Endothelial cell of umbilical vein (primary cell): ENCODE measurements at regions not wholly inside any gene's neighbourhood (a gene's known extent, or its start where the extent isn't known, plus 50 kb on each side); places are given as distances from the start of the nearest gene placed in this dataset.

ENCODE experiments used
- BruUV-seq: library from RNA; stranded (reverse); fragments of 400-500 nt; replicated peaks from 2 replicates; lab custom pipeline; 2021; lab: Mats Ljungman, UMichigan
- CTCF ChIA-PET: fragments of 300-600, 350-600 bp; sonication (Branson Sonifier 250); formaldehyde crosslinking; loops from one replicate; lab custom pipeline; 2021; ENCODE audit warnings: antibody characterized with exemption, inconsistent platforms; lab: Charles Lee
- POLR2A ChIA-PET: fragments of 300-600, 350-600 bp; sonication (Branson Sonifier 250); formaldehyde crosslinking; loops from one replicate; lab custom pipeline; 2021; ENCODE audit warnings: antibody characterized with exemption, inconsistent platforms; lab: Charles Lee
- DNase-seq: peaks from one replicate; pipeline ENCODE4 v3.0.0-alpha.2; 2011; ENCODE audit warnings: low read depth, low spot score
- FAIRE-seq: peaks from 2 replicates; lab custom pipeline; 2011; peaks lifted over from hg19 to GRCh38; lab: Jason Lieb, UNC
- H2AFZ ChIP-seq: 2 replicates; pipeline ENCODE4 v1.6.0; 2012; ENCODE audit warnings: low read depth, low read length, control low read depth, inconsistent platforms
- H3K27ac ChIP-seq: 2 replicates; pipeline ENCODE4 v1.5.1; 2011; ENCODE audit warnings: low read depth, mild to moderate bottlenecking, control low read depth, low read length, moderate library complexity; ENCODE audit not compliant: insufficient read depth
- H3K27me3 ChIP-seq, 2 experiments: 2 replicates each; pipeline versions ENCODE4 v1.6.0 to v1.6.1; 2011; ENCODE audit warnings: low read length in 2 of 2, mixed read lengths in 1 of 2; ENCODE audit not compliant: control insufficient read depth in 2 of 2, insufficient read depth in 2 of 2
- H3K36me3 ChIP-seq, 2 experiments: 2 replicates in 1 of 2; 3 replicates in 1 of 2; pipeline ENCODE4 v1.5.1; 2011; ENCODE audit warnings: low read length in 2 of 2, mild to moderate bottlenecking in 1 of 2, moderate library complexity in 1 of 2; ENCODE audit not compliant: control insufficient read depth in 2 of 2, insufficient read depth in 2 of 2; ENCODE audit errors: extremely low read depth in 1 of 2
- H3K4me1 ChIP-seq: 3 replicates; pipeline ENCODE4 v1.5.1; 2011; ENCODE audit warnings: mild to moderate bottlenecking, low read length; ENCODE audit not compliant: control insufficient read depth, insufficient read depth; ENCODE audit errors: extremely low read depth
- H3K4me2 ChIP-seq: 2 replicates; pipeline ENCODE4 v1.6.1; 2011; ENCODE audit warnings: low read length, control low read depth, mixed read lengths; ENCODE audit not compliant: insufficient read depth
- H3K4me3 ChIP-seq, 3 experiments: fragments of 200-600 bp in 1 of 3; sonication (generic), shearing (Covaris generic) in 1 of 3; replicated peaks in 1 of 3; 2 replicates each; pipeline ENCODE4 v1.5.1; 2011 to 2016; ENCODE audit warnings: control low read depth in 3 of 3, low read length in 3 of 3, mild to moderate bottlenecking in 2 of 3, inconsistent platforms in 1 of 3, low read depth in 1 of 3, moderate library complexity in 1 of 3; ENCODE audit not compliant: insufficient read depth in 1 of 3
- H3K79me2 ChIP-seq: 2 replicates; pipeline ENCODE4 v1.6.0; 2012; ENCODE audit warnings: low read length, inconsistent platforms; ENCODE audit not compliant: control insufficient read depth, insufficient read depth
- H3K9ac ChIP-seq: replicated peaks from 2 replicates; pipeline ENCODE3; 2011; ENCODE audit warnings: low read length, control low read depth; ENCODE audit not compliant: insufficient read depth; ENCODE audit errors: extremely low read depth
- H3K9me1 ChIP-seq: replicated peaks from 3 replicates; pipeline ENCODE4 v1.6.0; 2011; ENCODE audit warnings: mild to moderate bottlenecking, low read length; ENCODE audit not compliant: control insufficient read depth, insufficient read depth; ENCODE audit errors: extremely low read depth
- H3K9me3 ChIP-seq: replicated peaks from 2 replicates; pipeline ENCODE4 v1.5.1; 2012; ENCODE audit warnings: low read length, inconsistent platforms; ENCODE audit not compliant: control insufficient read depth, insufficient read depth
- H4K20me1 ChIP-seq: replicated peaks from 2 replicates; pipeline ENCODE3; 2011; ENCODE audit warnings: mild to moderate bottlenecking, low read length; ENCODE audit not compliant: control insufficient read depth, insufficient read depth; ENCODE audit errors: extremely low read depth
- EZH2 ChIP-seq: IDR thresholded peaks from 2 replicates; pipeline ENCODE4 v1.6.1; 2012; ENCODE audit warnings: borderline replicate concordance, low read depth, mild to moderate bottlenecking, moderate library complexity, low read length, inconsistent platforms; ENCODE audit not compliant: severe bottlenecking
- FOS ChIP-seq: IDR thresholded peaks from 2 replicates; pipeline ENCODE4 v1.6.1; 2011; ENCODE audit warnings: mild to moderate bottlenecking, low read length, moderate library complexity, borderline replicate concordance; ENCODE audit not compliant: insufficient read depth
- GATA2 ChIP-seq: IDR thresholded peaks from 2 replicates; pipeline ENCODE4 v1.7.0; 2011; ENCODE audit warnings: low read depth, mild to moderate bottlenecking, moderate library complexity, mixed read lengths, low read length; ENCODE audit not compliant: insufficient read length, insufficient read depth
- JUN ChIP-seq: IDR thresholded peaks from 2 replicates; pipeline ENCODE4 v1.6.1; 2011; ENCODE audit warnings: borderline replicate concordance, low read depth; ENCODE audit not compliant: insufficient read length, insufficient read depth
- MYC ChIP-seq: IDR thresholded peaks from one replicate; pipeline ENCODE4 v1.6.1; 2011; ENCODE audit warnings: mild to moderate bottlenecking, low read depth, low read length
- POLR2A ChIP-seq: IDR thresholded peaks from 2 replicates; pipeline ENCODE4 v1.6.1; 2012; ENCODE audit warnings: low read depth, mild to moderate bottlenecking, control low read depth, low read length
- POLR2AphosphoS5 ChIP-seq: IDR thresholded peaks from 2 replicates; pipeline ENCODE4 v1.6.1; 2012; ENCODE audit warnings: low read depth, mild to moderate bottlenecking, control low read depth, low read length, moderate library complexity; ENCODE audit not compliant: insufficient read depth
- dilution Hi-C: fragments of 300-500 bp; cut with MboI; formaldehyde crosslinking; loops from one replicate; pipeline ENCODE4 v1.15.0; 2019; ENCODE audit warnings: low sequenced_read_pairs; ENCODE audit not compliant: extremely low pct_ligation_motif_present
- intact Hi-C: fragments of 100-400 bp; cut with micrococcal nuclease; formaldehyde crosslinking; loops from one replicate; pipeline ENCODE4 v1.10.0; 2022
- TF ChIP-seq, protein P1 (sequence below): IDR thresholded peaks from 2 replicates; pipeline ENCODE4 v1.6.1; 2011; ENCODE audit not compliant: insufficient read depth, insufficient read length
- TF ChIP-seq, protein P2 (sequence below), 2 donors: IDR thresholded peaks; 1 replicate in 1 of 2; 2 replicates in 1 of 2; pipeline ENCODE4 v1.5.1; 2011; ENCODE audit warnings: low read length in 2 of 2, mild to moderate bottlenecking in 2 of 2, moderate library complexity in 2 of 2, control low read depth in 1 of 2, inconsistent platforms in 1 of 2, low read depth in 1 of 2; ENCODE audit not compliant: insufficient read depth in 1 of 2; ENCODE audit errors: extremely low read depth in 1 of 2

DNA sequence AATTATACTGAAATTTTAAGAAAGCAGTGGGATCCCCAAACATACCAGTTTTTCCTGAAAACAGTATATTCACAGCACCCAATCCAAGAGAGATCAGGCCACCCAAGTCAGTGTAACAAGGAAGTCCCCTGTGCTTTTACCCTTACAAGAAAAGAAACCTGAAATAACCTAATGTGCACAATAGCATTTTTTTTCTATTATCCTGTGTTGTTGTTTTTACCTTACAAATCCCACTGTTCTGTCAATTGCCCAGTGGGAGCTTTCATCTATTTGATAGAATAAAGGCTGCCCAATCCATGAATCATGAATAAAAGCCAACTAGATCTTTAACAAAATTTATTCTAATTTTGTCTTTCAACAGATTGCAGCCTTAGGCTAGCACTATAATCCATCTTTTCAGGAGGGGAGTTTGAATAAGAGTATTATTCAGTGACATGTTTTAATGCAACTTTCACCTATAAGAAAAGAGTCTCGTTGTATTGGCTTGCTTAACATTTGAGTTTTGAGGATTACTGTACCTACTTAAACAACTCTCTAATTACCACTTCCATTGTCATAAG, 457.4 kb downstream of the TRHDE start:
- Histone ChIP-seq H3K9me3 (peaks cover 6% of the 10 kb centered on the region), H3K4me1 (no peaks in the 10 kb centered on the region), H3K79me2 (no peaks in the 10 kb centered on the region), H3K9ac (no peak overlapping the region), H3K27me3 (no peaks in the 10 kb centered on the region), H3K4me3 (no peak overlapping the region), H3K9me1 (no peaks in the 10 kb centered on the region), H2AFZ (no peak overlapping the region), H3K36me3 (no peaks in the 10 kb centered on the region), H4K20me1 (no peaks in the 10 kb centered on the region), H3K4me2 (no peak overlapping the region), H3K27ac (no peak overlapping the region)
- dilution Hi-C loops = no loop called here
- ChIA-PET CTCF (interaction anchor here (1.0 kb wide), 1 partner anchor 14 kb away, joined by 3 read pairs; no protein-coding TSS in a partner anchor), POLR2A (no interaction called here)
- DNase-seq (no peak), FAIRE-seq (no peak)
- intact Hi-C loops = no loop called here
- no TSS peak for BruUV-seq
- TF ChIP-seq MYC (no peak), POLR2A (no peak), FOS (no peak), EZH2 (no peak), POLR2AphosphoS5 (no peak), GATA2 (no peak), JUN (no peak)
- TF ChIP-seq, protein P1, sequence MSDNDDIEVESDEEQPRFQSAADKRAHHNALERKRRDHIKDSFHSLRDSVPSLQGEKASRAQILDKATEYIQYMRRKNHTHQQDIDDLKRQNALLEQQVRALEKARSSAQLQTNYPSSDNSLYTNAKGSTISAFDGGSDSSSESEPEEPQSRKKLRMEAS = no peak
- TF ChIP-seq, protein P2, sequence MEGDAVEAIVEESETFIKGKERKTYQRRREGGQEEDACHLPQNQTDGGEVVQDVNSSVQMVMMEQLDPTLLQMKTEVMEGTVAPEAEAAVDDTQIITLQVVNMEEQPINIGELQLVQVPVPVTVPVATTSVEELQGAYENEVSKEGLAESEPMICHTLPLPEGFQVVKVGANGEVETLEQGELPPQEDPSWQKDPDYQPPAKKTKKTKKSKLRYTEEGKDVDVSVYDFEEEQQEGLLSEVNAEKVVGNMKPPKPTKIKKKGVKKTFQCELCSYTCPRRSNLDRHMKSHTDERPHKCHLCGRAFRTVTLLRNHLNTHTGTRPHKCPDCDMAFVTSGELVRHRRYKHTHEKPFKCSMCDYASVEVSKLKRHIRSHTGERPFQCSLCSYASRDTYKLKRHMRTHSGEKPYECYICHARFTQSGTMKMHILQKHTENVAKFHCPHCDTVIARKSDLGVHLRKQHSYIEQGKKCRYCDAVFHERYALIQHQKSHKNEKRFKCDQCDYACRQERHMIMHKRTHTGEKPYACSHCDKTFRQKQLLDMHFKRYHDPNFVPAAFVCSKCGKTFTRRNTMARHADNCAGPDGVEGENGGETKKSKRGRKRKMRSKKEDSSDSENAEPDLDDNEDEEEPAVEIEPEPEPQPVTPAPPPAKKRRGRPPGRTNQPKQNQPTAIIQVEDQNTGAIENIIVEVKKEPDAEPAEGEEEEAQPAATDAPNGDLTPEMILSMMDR (IDR thresholded peaks at IDR 0.05; ENCODE audit: extremely low read depth in 1 of 2, insufficient read depth in 1 of 2, low read depth in 1 of 2, low read length in 2 of 2) = no peak
